ENCODE measurements at regions not wholly inside any gene's neighbourhood (a gene's known extent, or its start where the extent isn't known, plus 50 kb on each side); places are given as distances from the start of the nearest gene placed in this dataset.

DNA sequence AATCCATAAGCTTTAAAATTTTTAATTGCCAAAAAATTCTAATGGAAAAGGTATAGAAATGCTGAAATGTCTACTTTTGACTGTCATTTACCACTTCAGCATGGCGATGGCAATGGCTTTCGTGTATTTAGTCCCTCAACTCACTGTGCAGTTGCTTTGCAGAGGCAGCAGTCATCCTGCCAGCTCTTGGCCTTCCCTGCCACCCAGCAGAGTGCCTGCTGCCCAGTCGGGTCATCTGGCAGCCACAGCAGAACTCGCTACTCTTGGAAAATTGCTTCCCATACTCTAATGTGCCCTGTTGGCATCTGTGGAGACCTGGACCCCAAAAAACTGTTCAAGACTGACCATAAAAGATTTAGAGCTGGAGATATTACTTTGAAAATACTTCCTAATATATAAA lies 383.2 kb downstream of the UQCRFS1 start:
- Histone ChIP-seq H3K4me1 (ENCODE audit: insufficient read depth, low read length) (no peaks in the 10 kb centered on the region), H3K4me3 (ENCODE audit: low read depth in 1 of 2, low read length in 2 of 2) (no peak overlapping the region), H3K9me3 (ENCODE audit: low read length) (no peaks in the 10 kb centered on the region), H3K27me3 (ENCODE audit: control insufficient read depth in 1 of 2, insufficient read depth in 2 of 2, low read length in 2 of 2) (no peaks in the 10 kb centered on the region), H3K36me3 (ENCODE audit: insufficient read depth, low read length) (no peaks in the 10 kb centered on the region), H3K9ac (ENCODE audit: low read length) (no peak overlapping the region), H3K27ac (ENCODE audit: low read depth, low read length) (no peak overlapping the region)

DNA sequence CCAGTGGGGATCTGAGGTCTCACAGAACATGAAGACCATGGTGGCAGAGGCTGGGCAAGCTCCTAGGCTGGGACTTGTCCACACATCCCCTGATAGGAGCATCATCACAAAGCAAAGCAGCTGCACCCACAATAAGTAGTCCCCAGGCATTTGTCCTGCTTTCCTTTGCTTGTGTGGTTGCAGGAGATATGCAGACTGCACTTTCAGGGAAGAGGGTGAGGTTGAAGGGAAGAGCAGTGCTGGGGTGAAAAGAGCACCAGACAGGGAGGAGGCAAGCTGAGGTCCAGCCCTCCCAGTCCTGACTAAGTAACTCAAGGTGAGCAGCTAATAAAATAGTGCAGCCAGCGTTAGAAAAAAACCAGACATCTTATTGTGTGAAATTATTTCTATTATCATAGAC lies 383.6 kb downstream of the UQCRFS1 start:
- Histone ChIP-seq H3K36me3 (ENCODE audit: insufficient read depth, low read length) (no peaks in the 10 kb centered on the region), H3K27me3 (ENCODE audit: control insufficient read depth in 1 of 2, insufficient read depth in 2 of 2, low read length in 2 of 2) (no peaks in the 10 kb centered on the region), H3K9ac (ENCODE audit: low read length) (no peak overlapping the region), H3K27ac (ENCODE audit: low read depth, low read length) (no peak overlapping the region), H3K4me3 (ENCODE audit: low read depth in 1 of 2, low read length in 2 of 2) (no peak overlapping the region), H3K4me1 (ENCODE audit: insufficient read depth, low read length) (no peaks in the 10 kb centered on the region), H3K9me3 (ENCODE audit: low read length) (no peaks in the 10 kb centered on the region)

DNA sequence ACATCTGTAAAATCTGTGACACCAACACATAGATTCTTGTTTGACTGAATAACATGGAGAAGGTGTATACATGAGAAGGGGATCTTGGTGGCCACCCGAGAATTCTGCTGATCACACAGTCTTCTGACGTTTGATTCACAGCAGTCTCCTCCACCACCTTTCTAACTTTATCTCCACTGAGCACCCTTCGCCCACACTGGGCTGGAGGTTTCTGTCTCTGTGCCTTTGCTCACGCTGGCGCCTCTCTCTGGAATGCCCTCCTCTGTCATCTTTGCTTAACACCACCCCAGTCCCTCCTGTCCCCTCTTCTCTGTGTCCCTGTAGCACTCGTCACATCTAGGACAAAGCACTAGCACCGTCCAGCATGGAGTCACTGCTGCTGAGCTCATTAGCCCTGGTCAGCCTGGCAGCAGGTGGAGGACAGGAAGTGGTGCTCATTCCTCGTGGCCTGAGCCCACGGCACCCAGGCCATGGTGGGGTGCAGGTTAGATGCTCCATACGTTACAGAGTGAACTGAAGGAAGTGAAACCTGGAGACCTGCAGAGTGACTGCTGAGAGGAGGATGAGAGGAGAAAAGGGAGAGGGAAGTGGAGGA lies 384.6 kb downstream of the UQCRFS1 start:
- no peaks in the 10 kb centered on the region for H3K27me3 ChIP-seq (ENCODE audit: control insufficient read depth in 1 of 2, insufficient read depth in 2 of 2, low read length in 2 of 2)
- no peak overlapping the region for H3K4me3 ChIP-seq (ENCODE audit: low read depth in 1 of 2, low read length in 2 of 2)
- H3K9me3 ChIP-seq (ENCODE audit: low read length): no peaks in the 10 kb centered on the region
- H3K36me3 ChIP-seq (ENCODE audit: insufficient read depth, low read length): no peaks in the 10 kb centered on the region
- no peaks in the 10 kb centered on the region for H3K4me1 ChIP-seq (ENCODE audit: insufficient read depth, low read length)
- H3K9ac ChIP-seq (ENCODE audit: low read length): no peak overlapping the region
- H3K27ac ChIP-seq (ENCODE audit: low read depth, low read length): no peak overlapping the region

DNA sequence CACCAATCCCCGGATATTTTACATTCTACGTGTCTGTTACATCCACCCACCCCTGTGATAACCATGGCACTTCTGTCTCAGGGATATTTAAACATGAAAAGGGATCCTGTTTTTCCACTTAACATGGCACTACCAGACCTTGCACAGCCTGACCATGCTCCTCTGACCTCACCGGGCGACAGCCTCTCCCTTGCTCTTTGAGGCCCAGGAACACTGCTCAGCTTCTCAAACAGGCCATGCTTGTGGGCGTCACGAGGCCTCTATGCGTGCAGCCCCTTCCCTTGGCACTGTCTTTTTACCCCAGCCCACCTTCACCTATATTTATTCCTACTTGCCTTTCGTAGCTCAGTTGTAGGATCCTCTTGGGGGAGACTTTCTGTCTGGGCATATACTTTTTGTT lies 385.6 kb downstream of the UQCRFS1 start:
- Histone ChIP-seq H3K27me3 (ENCODE audit: control insufficient read depth in 1 of 2, insufficient read depth in 2 of 2, low read length in 2 of 2) (no peaks in the 10 kb centered on the region), H3K36me3 (ENCODE audit: insufficient read depth, low read length) (no peaks in the 10 kb centered on the region), H3K27ac (ENCODE audit: low read depth, low read length) (no peak overlapping the region), H3K4me3 (ENCODE audit: low read depth in 1 of 2, low read length in 2 of 2) (no peak overlapping the region), H3K4me1 (ENCODE audit: insufficient read depth, low read length) (no peaks in the 10 kb centered on the region), H3K9me3 (ENCODE audit: low read length) (no peaks in the 10 kb centered on the region), H3K9ac (ENCODE audit: low read length) (no peak overlapping the region)

DNA sequence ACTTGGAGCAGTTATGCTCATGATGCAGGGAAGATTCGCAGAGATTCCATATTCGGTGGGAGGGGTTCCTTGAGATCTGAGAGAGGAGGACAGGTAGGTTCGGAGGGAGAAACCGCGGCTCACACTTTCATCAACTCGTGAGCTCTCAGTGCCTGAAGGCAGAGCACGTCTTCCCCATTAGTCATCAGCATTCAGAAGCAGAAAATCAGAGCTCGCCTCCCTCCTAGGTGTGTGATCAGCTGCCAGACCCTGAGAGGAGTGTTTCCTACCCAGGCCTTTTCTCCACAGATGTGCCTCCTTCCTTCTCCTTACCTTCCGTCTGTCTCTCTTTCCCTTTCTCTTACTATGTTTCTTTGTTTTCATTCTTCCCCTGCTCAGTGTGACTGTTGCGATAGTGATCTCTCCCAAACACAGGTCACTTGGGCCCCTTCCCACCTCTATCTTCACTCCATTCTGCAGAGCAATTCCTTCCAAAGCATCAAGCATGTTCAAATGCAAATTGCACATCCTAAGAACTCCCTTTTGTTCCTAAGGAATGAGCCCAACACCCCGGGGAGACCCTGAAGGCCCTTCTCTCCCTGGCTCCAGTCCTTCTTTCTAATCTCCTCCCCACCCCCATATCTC lies 389.5 kb downstream of the UQCRFS1 start:
- Histone ChIP-seq H3K27ac (ENCODE audit: low read depth, low read length) (no peak overlapping the region), H3K4me1 (ENCODE audit: insufficient read depth, low read length) (no peaks in the 10 kb centered on the region), H3K9ac (ENCODE audit: low read length) (no peak overlapping the region), H3K9me3 (ENCODE audit: low read length) (no peaks in the 10 kb centered on the region), H3K4me3 (ENCODE audit: low read depth in 1 of 2, low read length in 2 of 2) (no peak overlapping the region), H3K27me3 (ENCODE audit: control insufficient read depth in 1 of 2, insufficient read depth in 2 of 2, low read length in 2 of 2) (no peaks in the 10 kb centered on the region), H3K36me3 (ENCODE audit: insufficient read depth, low read length) (no peaks in the 10 kb centered on the region)

DNA sequence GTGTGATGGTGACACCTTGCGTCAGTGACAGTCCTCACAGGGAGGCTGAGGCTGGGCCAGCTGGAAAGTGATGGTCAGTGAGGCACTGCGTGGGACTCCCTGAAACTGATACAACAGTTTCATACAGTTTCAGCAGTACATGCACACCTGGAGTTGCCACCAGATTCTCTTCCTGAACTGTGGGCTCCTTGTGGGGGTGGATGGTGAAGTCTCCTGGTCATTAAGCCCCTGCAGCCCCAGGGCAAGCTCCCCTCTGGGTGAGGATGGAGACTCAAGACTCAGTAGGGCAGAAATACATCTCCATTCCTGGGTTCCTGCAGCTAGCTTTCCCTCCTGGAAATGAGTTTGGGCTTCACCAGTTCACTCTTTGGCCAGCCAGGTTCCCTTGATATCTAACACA lies 392.7 kb downstream of the UQCRFS1 start:
- Histone ChIP-seq H3K4me1 (ENCODE audit: insufficient read depth, low read length) (no peaks in the 10 kb centered on the region), H3K9ac (ENCODE audit: low read length) (no peak overlapping the region), H3K4me3 (ENCODE audit: low read depth in 1 of 2, low read length in 2 of 2) (no peak overlapping the region), H3K36me3 (ENCODE audit: insufficient read depth, low read length) (no peaks in the 10 kb centered on the region), H3K9me3 (ENCODE audit: low read length) (no peaks in the 10 kb centered on the region), H3K27ac (ENCODE audit: low read depth, low read length) (no peak overlapping the region), H3K27me3 (ENCODE audit: control insufficient read depth in 1 of 2, insufficient read depth in 2 of 2, low read length in 2 of 2) (no peaks in the 10 kb centered on the region)

DNA sequence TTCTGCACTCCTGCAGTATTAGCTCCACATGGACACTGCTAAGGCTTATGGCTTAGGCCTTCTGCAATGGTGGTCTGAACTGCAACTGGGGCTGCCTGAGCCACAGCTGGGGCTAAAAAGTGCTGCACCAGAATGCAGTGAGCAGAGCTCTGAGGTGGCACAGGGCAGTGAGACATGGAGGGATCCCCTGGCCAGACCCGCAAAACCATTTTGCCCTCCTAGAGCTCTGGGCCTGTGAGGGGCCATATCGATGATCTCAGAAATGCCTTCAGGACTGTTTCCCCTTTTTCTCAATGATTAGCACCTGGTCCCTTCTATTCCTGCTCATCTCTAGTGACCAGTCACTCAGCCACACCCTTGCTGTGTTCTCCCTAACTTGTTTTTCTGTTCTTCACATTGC lies 397.7 kb downstream of the UQCRFS1 start:
- H3K27me3 ChIP-seq (ENCODE audit: control insufficient read depth in 1 of 2, insufficient read depth in 2 of 2, low read length in 2 of 2): no peaks in the 10 kb centered on the region
- H3K4me3 ChIP-seq (ENCODE audit: low read depth in 1 of 2, low read length in 2 of 2): no peak overlapping the region
- no peaks in the 10 kb centered on the region for H3K9me3 ChIP-seq (ENCODE audit: low read length)
- H3K27ac ChIP-seq (ENCODE audit: low read depth, low read length): no peak overlapping the region
- H3K4me1 ChIP-seq (ENCODE audit: insufficient read depth, low read length): no peaks in the 10 kb centered on the region
- H3K9ac ChIP-seq (ENCODE audit: low read length): no peak overlapping the region
- H3K36me3 ChIP-seq (ENCODE audit: insufficient read depth, low read length): no peaks in the 10 kb centered on the region

DNA sequence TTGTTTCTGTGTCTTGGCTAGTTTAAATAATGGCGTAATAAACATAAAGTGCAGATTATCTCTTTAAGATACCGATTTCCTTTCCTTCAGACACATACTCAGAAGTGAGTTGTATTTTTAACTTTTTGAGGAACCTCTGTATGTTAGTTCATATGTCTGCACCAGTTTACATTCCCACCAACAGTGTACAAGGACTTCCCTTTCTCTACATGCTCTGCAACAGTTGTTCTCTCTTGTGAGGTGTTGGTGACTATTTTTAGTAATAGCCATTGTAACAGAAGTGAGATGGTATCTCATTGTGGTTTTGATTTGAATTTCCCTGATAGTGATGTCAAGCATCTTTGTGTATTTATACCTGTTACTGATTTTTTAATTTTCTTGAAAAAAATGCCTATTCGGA lies 418.6 kb downstream of the UQCRFS1 start:
- Histone ChIP-seq H3K4me3 (ENCODE audit: low read depth in 1 of 2, low read length in 2 of 2) (no peak overlapping the region), H3K27me3 (ENCODE audit: control insufficient read depth in 1 of 2, insufficient read depth in 2 of 2, low read length in 2 of 2) (peaks cover 0 to 15% of the 10 kb centered on the region in 2 donors)

DNA sequence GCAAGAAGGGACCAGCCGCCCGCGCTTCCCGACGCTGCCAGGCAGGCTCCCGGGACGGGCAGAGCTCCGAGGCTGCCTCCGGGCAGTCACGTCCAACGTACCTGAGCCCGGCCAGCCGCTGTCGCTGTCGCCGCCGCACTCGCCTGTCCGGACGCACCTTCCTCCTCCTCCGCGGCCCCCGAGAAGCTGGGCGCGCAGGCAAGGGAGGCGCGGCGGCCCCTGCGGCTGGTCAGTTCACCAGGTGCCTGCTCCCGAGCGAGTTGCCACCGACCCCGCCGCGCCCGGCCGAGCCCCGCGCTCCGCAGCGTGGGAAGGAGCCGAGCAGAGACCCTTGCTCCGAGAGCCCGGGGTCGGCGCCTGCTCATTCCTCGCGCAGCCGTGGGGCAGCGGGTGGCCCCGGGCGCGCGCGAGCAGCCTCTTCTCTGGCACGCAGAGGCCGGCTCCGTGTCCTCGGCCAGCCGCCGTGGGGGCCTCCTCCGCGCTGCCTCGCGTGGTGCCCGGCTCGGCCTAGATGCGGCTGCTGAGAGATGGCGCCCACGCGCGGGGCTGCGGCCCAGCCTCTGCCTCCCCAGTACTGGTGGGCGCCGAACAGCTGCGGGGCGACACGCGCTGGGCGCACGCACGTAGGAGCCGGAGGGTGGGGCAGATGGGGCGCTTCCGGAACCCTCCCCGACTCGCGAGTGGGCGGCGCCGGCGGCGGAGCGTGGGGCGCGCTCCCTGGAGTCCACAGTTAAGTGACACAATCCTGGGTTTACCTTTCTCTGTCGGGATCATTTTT lies 419.4 kb downstream of the UQCRFS1 start:
- H3K36me3 ChIP-seq (ENCODE audit: insufficient read depth, low read length): no peaks in the 10 kb centered on the region
- H3K4me1 ChIP-seq (ENCODE audit: insufficient read depth, low read length): no peaks in the 10 kb centered on the region
- no peak overlapping the region for H3K4me3 ChIP-seq (ENCODE audit: low read depth in 1 of 2, low read length in 2 of 2)
- no peak overlapping the region for H3K27ac ChIP-seq (ENCODE audit: low read depth, low read length)
- H3K27me3 ChIP-seq (ENCODE audit: control insufficient read depth in 1 of 2, insufficient read depth in 2 of 2, low read length in 2 of 2): peaks cover 0 to 15% of the 10 kb centered on the region in 2 donors
- H3K9me3 ChIP-seq (ENCODE audit: low read length): no peaks in the 10 kb centered on the region
- no peak overlapping the region for H3K9ac ChIP-seq (ENCODE audit: low read length)

More for the DNA sequence above, 418.6 kb downstream of the UQCRFS1 start:
- H3K9ac ChIP-seq (ENCODE audit: low read length): no peak overlapping the region
- H3K4me1 ChIP-seq (ENCODE audit: insufficient read depth, low read length): no peaks in the 10 kb centered on the region
- H3K27ac ChIP-seq (ENCODE audit: low read depth, low read length): no peak overlapping the region
- no peaks in the 10 kb centered on the region for H3K9me3 ChIP-seq (ENCODE audit: low read length)
- H3K36me3 ChIP-seq (ENCODE audit: insufficient read depth, low read length): no peaks in the 10 kb centered on the region

DNA sequence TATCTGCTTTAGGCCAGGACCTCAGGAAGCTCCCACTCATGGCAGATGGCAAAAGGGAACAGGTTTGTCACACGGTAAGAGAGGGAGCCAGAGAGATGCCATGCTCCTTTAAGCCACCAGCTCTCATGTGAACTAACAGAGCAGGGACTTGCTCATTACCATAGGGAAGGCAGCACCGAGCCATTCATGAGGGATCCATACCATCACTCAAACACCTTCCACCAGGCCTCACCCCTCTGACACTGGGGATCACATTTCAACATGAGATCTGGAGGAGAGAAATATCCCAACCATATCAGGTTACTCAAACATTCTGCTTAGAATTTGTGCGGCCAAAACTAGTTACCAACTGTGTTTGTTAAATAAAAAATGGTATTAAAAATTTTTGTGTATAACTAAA lies 427.0 kb downstream of the UQCRFS1 start:
- Histone ChIP-seq H3K36me3 (ENCODE audit: insufficient read depth, low read length) (no peaks in the 10 kb centered on the region), H3K27me3 (ENCODE audit: control insufficient read depth in 1 of 2, insufficient read depth in 2 of 2, low read length in 2 of 2) (no peaks in the 10 kb centered on the region), H3K9me3 (ENCODE audit: low read length) (no peaks in the 10 kb centered on the region), H3K27ac (ENCODE audit: low read depth, low read length) (no peak overlapping the region), H3K9ac (ENCODE audit: low read length) (no peak overlapping the region), H3K4me3 (ENCODE audit: low read depth in 1 of 2, low read length in 2 of 2) (no peak overlapping the region), H3K4me1 (ENCODE audit: insufficient read depth, low read length) (no peaks in the 10 kb centered on the region)

DNA sequence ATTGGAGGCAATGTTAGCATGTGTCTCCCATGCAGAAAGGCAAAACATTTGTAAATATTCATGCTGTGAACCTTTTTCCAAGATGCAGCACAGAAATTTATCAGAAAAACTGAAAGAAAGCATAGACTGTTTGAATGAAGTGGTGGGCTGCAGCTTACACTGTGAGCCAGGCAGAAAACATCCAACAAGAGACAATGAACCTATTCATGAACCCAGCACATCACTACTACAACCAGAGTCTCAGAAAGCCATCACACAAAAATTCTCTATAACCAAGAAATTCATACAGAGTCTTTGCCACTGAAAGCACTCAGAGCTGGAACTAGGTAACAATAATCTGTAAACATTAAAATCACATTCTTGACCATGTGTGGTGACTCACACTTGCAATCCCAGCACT lies 448.9 kb downstream of the UQCRFS1 start:
- Histone ChIP-seq H3K9me3 (ENCODE audit: low read length) (no peaks in the 10 kb centered on the region), H3K4me1 (ENCODE audit: insufficient read depth, low read length) (no peaks in the 10 kb centered on the region)

More for the DNA sequence above, 448.9 kb downstream of the UQCRFS1 start:
- H3K9ac ChIP-seq (ENCODE audit: low read length): no peak overlapping the region
- H3K36me3 ChIP-seq (ENCODE audit: insufficient read depth, low read length): no peaks in the 10 kb centered on the region
- no peak overlapping the region for H3K4me3 ChIP-seq (ENCODE audit: low read depth in 1 of 2, low read length in 2 of 2)
- H3K27ac ChIP-seq (ENCODE audit: low read depth, low read length): no peak overlapping the region
- H3K27me3 ChIP-seq (ENCODE audit: control insufficient read depth in 1 of 2, insufficient read depth in 2 of 2, low read length in 2 of 2): no peaks in the 10 kb centered on the region
